Endothelial cell of umbilical vein (primary cell): ENCODE measurements at regions not wholly inside any gene's neighbourhood (a gene's known extent, or its start where the extent isn't known, plus 50 kb on each side); places are given as distances from the start of the nearest gene placed in this dataset.

Experiments used
- BruUV-seq: library from RNA; stranded (reverse); fragments of 400-500 nt; replicated peaks from 2 replicates; lab custom pipeline; 2021; lab: Mats Ljungman, UMichigan
- CTCF ChIA-PET: fragments of 300-600, 350-600 bp; sonication (Branson Sonifier 250); formaldehyde crosslinking; loops from one replicate; lab custom pipeline; 2021; ENCODE audit warnings: antibody characterized with exemption, inconsistent platforms; lab: Charles Lee
- POLR2A ChIA-PET: fragments of 300-600, 350-600 bp; sonication (Branson Sonifier 250); formaldehyde crosslinking; loops from one replicate; lab custom pipeline; 2021; ENCODE audit warnings: antibody characterized with exemption, inconsistent platforms; lab: Charles Lee
- DNase-seq: peaks from one replicate; pipeline ENCODE4 v3.0.0-alpha.2; 2011; ENCODE audit warnings: low read depth, low spot score
- FAIRE-seq: peaks from 2 replicates; lab custom pipeline; 2011; peaks lifted over from hg19 to GRCh38; lab: Jason Lieb, UNC
- H2AFZ ChIP-seq: 2 replicates; pipeline ENCODE4 v1.6.0; 2012; ENCODE audit warnings: low read depth, low read length, control low read depth, inconsistent platforms
- H3K27ac ChIP-seq: 2 replicates; pipeline ENCODE4 v1.5.1; 2011; ENCODE audit warnings: low read depth, mild to moderate bottlenecking, control low read depth, low read length, moderate library complexity; ENCODE audit not compliant: insufficient read depth
- H3K27me3 ChIP-seq, 2 experiments: 2 replicates each; pipeline versions ENCODE4 v1.6.0 to v1.6.1; 2011; ENCODE audit warnings: low read length in 2 of 2, mixed read lengths in 1 of 2; ENCODE audit not compliant: control insufficient read depth in 2 of 2, insufficient read depth in 2 of 2
- H3K36me3 ChIP-seq, 2 experiments: 2 replicates in 1 of 2; 3 replicates in 1 of 2; pipeline ENCODE4 v1.5.1; 2011; ENCODE audit warnings: low read length in 2 of 2, mild to moderate bottlenecking in 1 of 2, moderate library complexity in 1 of 2; ENCODE audit not compliant: control insufficient read depth in 2 of 2, insufficient read depth in 2 of 2; ENCODE audit errors: extremely low read depth in 1 of 2
- H3K4me1 ChIP-seq: 3 replicates; pipeline ENCODE4 v1.5.1; 2011; ENCODE audit warnings: mild to moderate bottlenecking, low read length; ENCODE audit not compliant: control insufficient read depth, insufficient read depth; ENCODE audit errors: extremely low read depth
- H3K4me2 ChIP-seq: 2 replicates; pipeline ENCODE4 v1.6.1; 2011; ENCODE audit warnings: low read length, control low read depth, mixed read lengths; ENCODE audit not compliant: insufficient read depth
- H3K4me3 ChIP-seq, 3 experiments: fragments of 200-600 bp in 1 of 3; sonication (generic), shearing (Covaris generic) in 1 of 3; replicated peaks in 1 of 3; 2 replicates each; pipeline ENCODE4 v1.5.1; 2011 to 2016; ENCODE audit warnings: control low read depth in 3 of 3, low read length in 3 of 3, mild to moderate bottlenecking in 2 of 3, inconsistent platforms in 1 of 3, low read depth in 1 of 3, moderate library complexity in 1 of 3; ENCODE audit not compliant: insufficient read depth in 1 of 3
- H3K79me2 ChIP-seq: 2 replicates; pipeline ENCODE4 v1.6.0; 2012; ENCODE audit warnings: low read length, inconsistent platforms; ENCODE audit not compliant: control insufficient read depth, insufficient read depth
- H3K9ac ChIP-seq: replicated peaks from 2 replicates; pipeline ENCODE3; 2011; ENCODE audit warnings: low read length, control low read depth; ENCODE audit not compliant: insufficient read depth; ENCODE audit errors: extremely low read depth
- H3K9me1 ChIP-seq: replicated peaks from 3 replicates; pipeline ENCODE4 v1.6.0; 2011; ENCODE audit warnings: mild to moderate bottlenecking, low read length; ENCODE audit not compliant: control insufficient read depth, insufficient read depth; ENCODE audit errors: extremely low read depth
- H3K9me3 ChIP-seq: replicated peaks from 2 replicates; pipeline ENCODE4 v1.5.1; 2012; ENCODE audit warnings: low read length, inconsistent platforms; ENCODE audit not compliant: control insufficient read depth, insufficient read depth
- H4K20me1 ChIP-seq: replicated peaks from 2 replicates; pipeline ENCODE3; 2011; ENCODE audit warnings: mild to moderate bottlenecking, low read length; ENCODE audit not compliant: control insufficient read depth, insufficient read depth; ENCODE audit errors: extremely low read depth
- CTCF ChIP-seq, 2 donors: IDR thresholded peaks; 1 replicate in 1 of 2; 2 replicates in 1 of 2; pipeline ENCODE4 v1.5.1; 2011; ENCODE audit warnings: low read length in 2 of 2, mild to moderate bottlenecking in 2 of 2, moderate library complexity in 2 of 2, control low read depth in 1 of 2, inconsistent platforms in 1 of 2, low read depth in 1 of 2; ENCODE audit not compliant: insufficient read depth in 1 of 2; ENCODE audit errors: extremely low read depth in 1 of 2
- EZH2 ChIP-seq: IDR thresholded peaks from 2 replicates; pipeline ENCODE4 v1.6.1; 2012; ENCODE audit warnings: borderline replicate concordance, low read depth, mild to moderate bottlenecking, moderate library complexity, low read length, inconsistent platforms; ENCODE audit not compliant: severe bottlenecking
- FOS ChIP-seq: IDR thresholded peaks from 2 replicates; pipeline ENCODE4 v1.6.1; 2011; ENCODE audit warnings: mild to moderate bottlenecking, low read length, moderate library complexity, borderline replicate concordance; ENCODE audit not compliant: insufficient read depth
- GATA2 ChIP-seq: IDR thresholded peaks from 2 replicates; pipeline ENCODE4 v1.7.0; 2011; ENCODE audit warnings: low read depth, mild to moderate bottlenecking, moderate library complexity, mixed read lengths, low read length; ENCODE audit not compliant: insufficient read length, insufficient read depth
- JUN ChIP-seq: IDR thresholded peaks from 2 replicates; pipeline ENCODE4 v1.6.1; 2011; ENCODE audit warnings: borderline replicate concordance, low read depth; ENCODE audit not compliant: insufficient read length, insufficient read depth
- MAX ChIP-seq: IDR thresholded peaks from 2 replicates; pipeline ENCODE4 v1.6.1; 2011; ENCODE audit not compliant: insufficient read depth, insufficient read length
- MYC ChIP-seq: IDR thresholded peaks from one replicate; pipeline ENCODE4 v1.6.1; 2011; ENCODE audit warnings: mild to moderate bottlenecking, low read depth, low read length
- POLR2A ChIP-seq: IDR thresholded peaks from 2 replicates; pipeline ENCODE4 v1.6.1; 2012; ENCODE audit warnings: low read depth, mild to moderate bottlenecking, control low read depth, low read length
- POLR2AphosphoS5 ChIP-seq: IDR thresholded peaks from 2 replicates; pipeline ENCODE4 v1.6.1; 2012; ENCODE audit warnings: low read depth, mild to moderate bottlenecking, control low read depth, low read length, moderate library complexity; ENCODE audit not compliant: insufficient read depth
- dilution Hi-C: fragments of 300-500 bp; cut with MboI; formaldehyde crosslinking; loops from one replicate; pipeline ENCODE4 v1.15.0; 2019; ENCODE audit warnings: low sequenced_read_pairs; ENCODE audit not compliant: extremely low pct_ligation_motif_present
- intact Hi-C: fragments of 100-400 bp; cut with micrococcal nuclease; formaldehyde crosslinking; loops from one replicate; pipeline ENCODE4 v1.10.0; 2022

GRCh38 chr2:2879781-2880180 is 497.8 kb downstream of the EIPR1 start:
- intact Hi-C loops (no loop called here), dilution Hi-C loops (no loop called here)
- no peaks in the 10 kb centered on the region for H3K36me3 ChIP-seq
- FAIRE-seq = no peak
- H2AFZ ChIP-seq = no peak overlapping the region
- no peaks in the 10 kb centered on the region for H3K27me3 ChIP-seq
- POLR2A ChIA-PET = no interaction called here
- no peak for DNase-seq
- H3K9me3 ChIP-seq = peaks cover 5% of the 10 kb centered on the region
- no peak overlapping the region for H3K27ac ChIP-seq
- H3K9ac ChIP-seq = no peak overlapping the region
- no peaks in the 10 kb centered on the region for H3K4me1 ChIP-seq
- H3K9me1 ChIP-seq = no peaks in the 10 kb centered on the region
- no peak overlapping the region for H3K4me3 ChIP-seq
- no TSS peak for BruUV-seq
- no peaks in the 10 kb centered on the region for H4K20me1 ChIP-seq
- TF ChIP-seq FOS (no peak), EZH2 (no peak), POLR2AphosphoS5 (no peak), CTCF (IDR thresholded peaks at IDR 0.05; ENCODE audit: extremely low read depth in 1 of 2, insufficient read depth in 1 of 2, low read depth in 1 of 2, low read length in 2 of 2) (no peak)
- H3K79me2 ChIP-seq = no peaks in the 10 kb centered on the region
- CTCF ChIA-PET = no interaction called here
- no peak overlapping the region for H3K4me2 ChIP-seq

- no peak for DNase-seq
- FAIRE-seq = no peak
- Histone ChIP-seq H3K27ac (no peak overlapping the region), H3K9me3 (peaks cover 7% of the 10 kb centered on the region), H3K4me2 (no peak overlapping the region), H4K20me1 (no peaks in the 10 kb centered on the region), H2AFZ (no peak overlapping the region), H3K36me3 (no peaks in the 10 kb centered on the region), H3K4me3 (no peak overlapping the region), H3K27me3 (no peaks in the 10 kb centered on the region), H3K4me1 (no peaks in the 10 kb centered on the region), H3K79me2 (no peaks in the 10 kb centered on the region), H3K9ac (no peak overlapping the region), H3K9me1 (no peaks in the 10 kb centered on the region)
- CTCF ChIA-PET = no interaction called here
- no peak for TF ChIP-seq JUN
- no peak for TF ChIP-seq MYC
- TF ChIP-seq POLR2AphosphoS5 = no peak
- TF ChIP-seq MAX = no peak
- no peak for TF ChIP-seq POLR2A
- TF ChIP-seq CTCF (IDR thresholded peaks at IDR 0.05; ENCODE audit: extremely low read depth in 1 of 2, insufficient read depth in 1 of 2, low read depth in 1 of 2, low read length in 2 of 2) = no peak
- TF ChIP-seq EZH2 = no peak
- TF ChIP-seq FOS = no peak
- TF ChIP-seq GATA2 = no peak
- BruUV-seq = no TSS peak
- intact Hi-C loops = no loop called here
- POLR2A ChIA-PET = no interaction called here
- dilution Hi-C loops = no loop called here
These were observed 498.5 kb downstream of the EIPR1 start for GRCh38 chr2:2879071-2879470.
